ENCODE measurements at regions not wholly inside any gene's neighbourhood (a gene's known extent, or its start where the extent isn't known, plus 50 kb on each side); places are given as distances from the start of the nearest gene placed in this dataset.

DNA sequence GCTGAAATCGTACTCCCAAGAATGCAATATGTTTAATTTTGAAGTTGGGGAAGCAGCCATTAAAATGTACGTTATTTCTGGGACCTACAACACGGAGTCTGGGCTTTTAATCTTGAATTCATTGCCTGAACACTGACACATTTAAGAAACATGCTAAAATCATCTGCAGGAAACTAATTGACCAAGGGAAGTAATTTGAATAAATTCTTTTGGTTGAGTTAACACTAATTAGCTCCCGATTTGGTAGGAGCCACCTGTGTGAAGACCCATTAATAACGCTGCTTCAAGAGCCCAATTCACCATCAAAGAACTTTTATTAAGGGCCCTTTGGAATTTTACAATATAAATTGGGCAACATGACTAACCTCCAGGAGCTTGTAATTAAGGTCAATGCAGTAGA lies 309.2 kb downstream of the RAB28 start:
- TF ChIP-seq CHCHD3 (CRISPR knock-in tag; IDR thresholded peaks at IDR 0.05) (no peak), ARHGAP35 (IDR thresholded peaks at IDR 0.05; ENCODE audit: partially characterized antibody) (no peak), RAD21 (CRISPR knock-in tag; conservative IDR thresholded peaks at IDR 0.05 in 1 of 2, IDR thresholded peaks at IDR 0.05 in 1 of 2) (no peak)
- TF ChIP-seq, protein P1, sequence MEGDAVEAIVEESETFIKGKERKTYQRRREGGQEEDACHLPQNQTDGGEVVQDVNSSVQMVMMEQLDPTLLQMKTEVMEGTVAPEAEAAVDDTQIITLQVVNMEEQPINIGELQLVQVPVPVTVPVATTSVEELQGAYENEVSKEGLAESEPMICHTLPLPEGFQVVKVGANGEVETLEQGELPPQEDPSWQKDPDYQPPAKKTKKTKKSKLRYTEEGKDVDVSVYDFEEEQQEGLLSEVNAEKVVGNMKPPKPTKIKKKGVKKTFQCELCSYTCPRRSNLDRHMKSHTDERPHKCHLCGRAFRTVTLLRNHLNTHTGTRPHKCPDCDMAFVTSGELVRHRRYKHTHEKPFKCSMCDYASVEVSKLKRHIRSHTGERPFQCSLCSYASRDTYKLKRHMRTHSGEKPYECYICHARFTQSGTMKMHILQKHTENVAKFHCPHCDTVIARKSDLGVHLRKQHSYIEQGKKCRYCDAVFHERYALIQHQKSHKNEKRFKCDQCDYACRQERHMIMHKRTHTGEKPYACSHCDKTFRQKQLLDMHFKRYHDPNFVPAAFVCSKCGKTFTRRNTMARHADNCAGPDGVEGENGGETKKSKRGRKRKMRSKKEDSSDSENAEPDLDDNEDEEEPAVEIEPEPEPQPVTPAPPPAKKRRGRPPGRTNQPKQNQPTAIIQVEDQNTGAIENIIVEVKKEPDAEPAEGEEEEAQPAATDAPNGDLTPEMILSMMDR (IDR thresholded peaks at IDR 0.05 in 2 of 3, conservative IDR thresholded peaks at IDR 0.05 in 1 of 3; ENCODE audit: insufficient read depth in 2 of 3, low read depth in 1 of 3, low read length in 3 of 3): no peak

Data from K562 (cell line).